ENCODE measurements at regions not wholly inside any gene's neighbourhood (a gene's known extent, or its start where the extent isn't known, plus 50 kb on each side); places are given as distances from the start of the nearest gene placed in this dataset.

DNA sequence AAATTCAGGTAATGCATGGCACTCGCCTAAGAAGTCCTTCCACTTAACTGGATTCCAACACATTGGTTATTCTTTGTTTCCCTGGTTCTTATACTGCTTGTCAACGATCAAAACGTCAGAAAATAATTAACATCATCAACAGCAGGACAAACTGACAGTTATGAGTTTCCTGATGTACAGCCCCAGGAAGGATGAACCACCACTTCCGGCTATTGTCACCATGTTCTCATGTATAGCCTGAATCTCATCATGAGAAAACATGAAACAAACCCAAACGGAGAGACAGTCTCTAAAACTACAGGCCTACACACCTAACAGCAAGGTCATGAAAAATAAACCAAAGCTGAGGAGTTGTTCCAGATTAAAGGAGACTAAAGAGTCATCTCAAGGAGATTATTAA is 60.5 kb upstream of the FBXO28 start:
- TF ChIP-seq POLR2AphosphoS5 (IDR thresholded peaks at IDR 0.05; ENCODE audit: borderline replicate concordance, low read depth, low read length) (no peak), FOXP2 (optimal IDR thresholded peaks at IDR 0.05; ENCODE audit: control extremely low read depth, extremely low read length, insufficient read depth) (no peak)
